8988T (cell line): ENCODE measurements at regions not wholly inside any gene's neighbourhood (a gene's known extent, or its start where the extent isn't known, plus 50 kb on each side); places are given as distances from the start of the nearest gene placed in this dataset.
A peak's percentile ranks its signal among the peaks of the same experiment; 100 is the strongest.
"Not testable (repeated sequence)": the region's sequence is repeated elsewhere in the genome, so short reads cannot be mapped to it uniquely, and the experiment has no call there.

Experiments used
- DNase-seq: peaks from one replicate; pipeline ENCODE4 v3.0.0; 2011

GRCh38 chr1:37325509-37326437 lies 148.6 kb upstream of the ZC3H12A start:
- no peak for DNase-seq

- no peak for DNase-seq
Observed at GRCh38 chr1:37332126-37332525, 142.3 kb upstream of the ZC3H12A start.

DNA sequence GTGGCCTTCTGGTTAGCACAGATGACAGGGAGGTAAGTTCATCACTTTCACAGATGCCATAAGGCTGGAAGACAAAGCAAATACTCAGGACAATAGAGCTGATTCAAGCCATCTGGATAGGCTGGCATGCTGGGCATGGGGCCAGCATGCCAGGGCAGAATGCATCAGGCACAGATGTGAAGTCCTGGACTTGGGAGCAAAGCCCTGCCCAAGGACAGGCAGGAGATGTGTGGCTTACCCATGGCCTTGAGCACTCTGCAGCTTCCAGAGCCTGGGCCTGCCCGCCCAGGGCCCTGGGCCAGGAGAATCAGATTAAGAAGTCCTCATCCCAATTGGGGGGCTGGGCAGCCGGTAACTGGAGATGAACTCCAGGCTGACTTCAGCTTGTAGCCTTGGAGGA lies 135.7 kb upstream of the ZC3H12A start:
- no peak for DNase-seq

DNA sequence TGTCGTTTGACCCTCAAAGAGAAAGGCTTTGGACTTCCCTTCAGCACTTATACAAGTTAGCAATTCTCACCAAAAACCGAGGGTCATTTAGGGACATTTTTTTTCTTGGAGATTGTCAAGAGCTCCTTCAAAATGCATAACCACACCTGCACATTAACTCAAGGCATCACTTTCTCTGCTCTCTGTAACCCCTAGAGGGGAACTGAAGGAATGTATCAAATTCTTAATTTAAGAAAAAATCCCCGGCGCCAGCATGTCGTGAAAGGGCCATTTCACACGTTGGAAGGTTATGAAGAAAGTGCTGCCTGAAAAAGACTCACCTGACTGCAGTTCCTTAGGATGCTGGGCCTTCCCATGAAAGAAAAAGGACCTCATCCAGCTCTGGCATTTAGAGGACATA lies 131.6 kb upstream of the ZC3H12A start:
- no peak for DNase-seq

- no peak for DNase-seq
Observed at GRCh38 chr1:37347104-37347649, 127.2 kb upstream of the ZC3H12A start.

DNA sequence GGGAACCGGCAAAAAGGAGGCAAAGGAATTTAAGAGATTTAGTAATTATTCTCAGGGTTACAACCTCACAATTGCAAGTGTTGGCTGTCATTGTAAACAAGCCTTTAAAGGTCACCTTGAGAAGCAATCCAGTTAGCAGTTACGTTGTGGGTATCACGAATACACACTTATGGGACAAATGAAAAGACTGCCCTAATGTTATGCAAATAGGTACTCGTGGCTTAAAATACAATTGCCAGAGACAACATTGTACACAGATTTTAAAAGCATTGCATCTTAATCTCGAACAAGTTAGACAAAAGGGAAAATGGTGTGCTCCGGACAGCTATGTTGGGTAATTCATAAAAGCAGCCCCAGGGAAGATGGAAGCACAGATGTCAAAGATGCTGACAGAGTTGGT lies 120.5 kb upstream of the ZC3H12A start:
- DNase-seq, result no peak

GRCh38 chr1:37354876-37355650 lies 119.3 kb upstream of the ZC3H12A start:
- DNase-seq, result no peak

- DNase-seq, result no peak
Observed at GRCh38 chr1:37358992-37359391, 115.4 kb upstream of the ZC3H12A start.

DNA sequence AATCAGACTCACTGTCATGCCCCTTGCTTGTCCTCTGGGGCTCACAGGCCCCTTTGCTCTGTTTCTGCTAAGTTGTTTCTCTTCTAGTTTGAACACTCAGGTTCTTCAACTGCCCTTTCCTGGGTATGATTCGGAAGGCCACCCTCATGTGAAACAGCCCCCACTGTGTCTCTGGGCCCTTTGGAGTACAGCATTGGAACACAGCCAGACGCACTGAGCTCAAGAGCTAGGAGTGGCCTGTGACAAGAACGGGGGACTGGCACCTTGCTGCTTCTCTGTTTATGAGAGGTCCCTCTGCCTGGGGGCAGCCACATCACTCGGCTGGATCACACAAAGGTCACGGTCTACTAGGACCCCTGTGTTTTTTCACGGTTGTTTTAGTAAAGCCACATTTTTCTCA lies 114.4 kb upstream of the ZC3H12A start:
- DNase-seq, result no peak

DNA sequence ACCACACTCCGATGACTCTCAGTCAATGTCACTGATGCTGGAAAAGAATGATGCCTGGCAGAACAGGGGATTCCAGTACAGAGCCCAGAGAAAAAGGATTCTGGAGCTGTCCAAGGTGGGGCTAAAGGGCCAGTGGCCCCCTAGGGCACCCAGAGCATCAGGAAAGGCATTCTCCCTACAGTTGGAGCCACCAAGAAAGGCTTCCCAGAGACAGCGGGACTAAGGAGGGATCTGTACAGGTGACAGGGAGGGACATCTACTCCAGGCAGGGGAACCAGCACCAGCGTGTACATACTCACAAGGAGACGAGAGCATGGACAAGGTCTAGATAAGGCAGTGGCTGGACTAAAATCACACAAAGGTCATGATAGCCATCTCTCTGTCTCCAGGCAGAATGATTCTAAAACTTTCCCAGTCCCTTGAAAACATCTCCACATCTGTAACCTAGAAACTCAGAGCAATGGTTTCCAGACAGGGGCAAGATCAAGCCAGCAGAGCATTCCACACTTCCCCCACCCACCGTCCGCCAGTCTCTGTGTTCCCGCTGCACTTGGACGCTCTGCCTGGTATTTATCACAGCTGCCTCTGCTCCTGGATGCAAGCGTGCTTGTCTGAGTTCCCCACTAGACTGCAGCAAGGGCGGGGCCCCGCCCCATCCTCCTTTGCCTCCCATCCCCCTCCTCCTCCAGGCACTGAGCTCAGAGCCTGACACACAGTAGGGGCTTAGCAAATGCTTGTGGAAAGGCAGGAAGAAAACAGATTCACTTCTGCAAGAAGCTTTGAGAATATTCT lies 111.6 kb upstream of the ZC3H12A start:
- DNase-seq, result no peak

DNA sequence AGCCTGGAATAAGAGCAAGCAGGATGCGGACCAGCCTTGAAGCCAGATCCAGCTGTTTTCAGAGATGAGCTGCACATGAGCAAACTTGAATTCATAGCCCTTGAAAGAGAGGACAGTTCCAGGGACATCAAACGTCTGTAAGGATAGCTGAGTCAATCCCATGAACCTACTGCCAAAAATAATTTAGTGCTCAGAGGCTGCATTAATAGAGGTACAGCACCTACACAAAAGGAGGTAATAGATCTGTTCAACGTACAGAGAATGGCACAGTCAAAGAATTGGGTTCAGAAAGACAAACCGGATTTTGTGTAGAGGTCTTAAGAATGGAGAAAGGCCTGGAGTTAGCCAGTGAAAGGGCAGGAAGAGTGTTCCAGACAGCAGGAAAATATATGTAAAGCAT lies 110.8 kb upstream of the ZC3H12A start:
- DNase-seq, result no peak

GRCh38 chr1:37368665-37369315 lies 105.6 kb upstream of the ZC3H12A start:
- not testable (repeated sequence) for DNase-seq

GRCh38 chr1:37372302-37372701 lies 102.1 kb upstream of the ZC3H12A start:
- DNase-seq, result no peak

- DNase-seq, result no peak
Observed at GRCh38 chr1:37372711-37373110, 101.7 kb upstream of the ZC3H12A start.

DNA sequence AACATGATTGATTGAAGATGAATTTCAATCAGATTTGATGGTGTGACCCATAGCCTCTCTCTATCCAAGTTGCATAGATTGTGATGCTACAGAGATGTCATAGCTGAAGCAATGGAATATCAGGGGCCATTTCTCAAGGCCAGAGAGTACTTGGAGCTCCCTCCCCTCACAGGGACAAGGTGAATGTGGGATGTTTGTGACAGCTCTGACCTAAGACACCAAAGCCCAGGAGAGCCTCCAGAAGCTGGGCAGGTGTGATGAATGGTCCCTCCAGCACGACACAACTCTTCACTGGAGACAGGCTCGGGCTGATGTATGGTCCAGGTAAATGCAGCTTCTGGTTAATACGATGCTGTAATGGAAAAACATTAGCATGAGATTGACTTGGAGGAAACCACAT lies 101.0 kb upstream of the ZC3H12A start:
- no peak for DNase-seq

GRCh38 chr1:37380546-37380945 lies 93.8 kb upstream of the ZC3H12A start:
- DNase-seq, result not testable (repeated sequence)

- DNase-seq, result no peak
Observed at GRCh38 chr1:37387854-37388253, 86.5 kb upstream of the ZC3H12A start.

DNA sequence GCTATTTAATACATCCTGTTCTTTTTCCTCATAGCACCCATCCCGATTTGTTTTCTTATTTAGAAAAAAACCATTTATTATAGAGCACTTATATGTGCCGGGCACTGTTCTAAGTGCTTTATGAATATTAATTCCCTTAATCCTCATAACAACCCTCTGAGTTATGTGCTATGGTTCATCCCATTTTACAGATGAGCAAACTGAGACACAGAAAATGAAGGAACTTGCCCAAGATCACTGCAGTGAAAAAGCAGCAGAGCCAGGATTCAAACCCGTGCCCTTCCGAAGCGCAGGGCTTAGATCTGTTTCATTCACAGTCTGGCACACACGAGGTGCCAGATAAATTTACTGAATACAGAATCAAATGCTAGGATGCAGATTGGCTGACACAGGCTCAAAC lies 85.1 kb upstream of the ZC3H12A start:
- DNase-seq, result no peak

GRCh38 chr1:37391211-37392011 lies 83.0 kb upstream of the ZC3H12A start:
- DNase-seq, result peak; percentile 34

GRCh38 chr1:37392051-37392450 lies 82.3 kb upstream of the ZC3H12A start:
- DNase-seq, result no peak
